B cell (primary cell): ENCODE measurements at regions not wholly inside any gene's neighbourhood (a gene's known extent, or its start where the extent isn't known, plus 50 kb on each side); places are given as distances from the start of the nearest gene placed in this dataset.

Experiments
- ATAC-seq: fragments of 200-7000 bp; cut with Tn5 transposase; one replicate; pipeline ENCODE4 v1.10.0; 2021; ENCODE audit warnings: low read depth, mild to moderate bottlenecking, moderate number of reproducible peaks, moderate library complexity
- CTCF ChIA-PET: fragments of 350-600 bp; sonication (Branson Sonifier 250); formaldehyde crosslinking; loops from one replicate; lab custom pipeline; 2021; ENCODE audit warnings: antibody characterized with exemption, inconsistent platforms; lab: Charles Lee
- POLR2A ChIA-PET: fragments of 350-600 bp; sonication (Branson Sonifier 250); formaldehyde crosslinking; loops from one replicate; lab custom pipeline; 2021; ENCODE audit warnings: antibody characterized with exemption; lab: Charles Lee
- DNase-seq: peaks from one replicate; pipeline ENCODE4 v3.0.0; 2013
- H2AFZ ChIP-seq: 2 replicates; pipeline ENCODE4 v1.6.1; 2012; ENCODE audit warnings: mild to moderate bottlenecking, low read depth, low read length; ENCODE audit not compliant: insufficient read depth, poor library complexity, severe bottlenecking
- H3K27ac ChIP-seq, 2 donors: 1 replicate in 1 of 2; 2 replicates in 1 of 2; pipeline ENCODE4 v1.5.1; 2012 to 2013; ENCODE audit warnings: low read length in 2 of 2, mild to moderate bottlenecking in 2 of 2, moderate library complexity in 1 of 2
- H3K27me3 ChIP-seq, 4 experiments: fragments of 200-600 bp in 1 of 4; sonication (generic) in 1 of 4; replicated peaks in 1 of 4; 1 replicate in 2 of 4; 2 replicates in 2 of 4; pipeline versions ENCODE4 v1.6.1 to v1.7.0; 2013 to 2016; ENCODE audit warnings: low read length in 3 of 4, mild to moderate bottlenecking in 2 of 4, mixed read lengths in 1 of 4, moderate library complexity in 1 of 4; ENCODE audit not compliant: insufficient read depth in 4 of 4, control insufficient read depth in 3 of 4; ENCODE audit errors: control extremely low read depth in 1 of 4
- H3K36me3 ChIP-seq, 2 experiments: replicated peaks in 1 of 2; 1 replicate in 1 of 2; 2 replicates in 1 of 2; pipeline versions ENCODE4 v1.6.1 to v1.7.1; 2013; ENCODE audit warnings: low read length in 1 of 2; ENCODE audit not compliant: insufficient read depth in 2 of 2, control insufficient read depth in 1 of 2; ENCODE audit errors: control extremely low read depth in 1 of 2, extremely low read depth in 1 of 2
- H3K4me1 ChIP-seq, 2 donors: fragments of 200-600 bp in 1 of 2; sonication (generic) in 1 of 2; 1 replicate in 1 of 2; 2 replicates in 1 of 2; pipeline versions ENCODE4 v1.5.1 to v1.6.1; 2013 to 2017; ENCODE audit warnings: low read length in 2 of 2; ENCODE audit not compliant: control insufficient read depth in 2 of 2, insufficient read depth in 2 of 2
- H3K4me2 ChIP-seq: replicated peaks from 2 replicates; pipeline ENCODE3; 2012; ENCODE audit warnings: mild to moderate bottlenecking, low read depth, low read length; ENCODE audit not compliant: poor library complexity, severe bottlenecking
- H3K4me3 ChIP-seq, 5 experiments: fragments of 200-600 bp in 1 of 5; sonication (generic) in 1 of 5; 1 replicate in 3 of 5; 2 replicates in 2 of 5; pipeline versions ENCODE4 v1.5.1 to v1.7.0; 2011 to 2016; ENCODE audit warnings: low read length in 4 of 5, mild to moderate bottlenecking in 4 of 5, low read depth in 2 of 5, control low read depth in 1 of 5, moderate library complexity in 1 of 5; ENCODE audit not compliant: insufficient read depth in 1 of 5; ENCODE audit errors: control extremely low read depth in 1 of 5, extremely low read depth in 1 of 5
- H3K79me2 ChIP-seq: fragments of 200-600 bp; sonication (generic); one replicate; pipeline ENCODE4 v1.6.0; 2016; ENCODE audit warnings: low read length; ENCODE audit not compliant: control insufficient read depth, insufficient read depth
- H3K9ac ChIP-seq: fragments of 200-600 bp; sonication (generic); 2 replicates; pipeline ENCODE4 v1.6.1; 2017; ENCODE audit warnings: mild to moderate bottlenecking, low read length, moderate library complexity
- H3K9me3 ChIP-seq, 3 donors: one replicate each; pipeline versions ENCODE4 v1.6.1 to v1.7.1; 2013; ENCODE audit warnings: low read length in 2 of 3; ENCODE audit not compliant: control insufficient read depth in 2 of 3, insufficient read depth in 1 of 3; ENCODE audit errors: control extremely low read depth in 1 of 3
- H4K20me1 ChIP-seq: 2 replicates; pipeline ENCODE4 v1.6.0; 2012; ENCODE audit warnings: mild to moderate bottlenecking, low read length; ENCODE audit not compliant: insufficient read depth, control insufficient read depth, poor library complexity, severe bottlenecking
- H3K27ac Mint-ChIP-seq: one replicate; pipeline ENCODE4 v1.8.0; 2021; ENCODE audit warnings: mixed read lengths
- H3K27me3 Mint-ChIP-seq: one replicate; pipeline ENCODE4 v1.8.0; 2021; ENCODE audit warnings: mixed read lengths
- H3K4me1 Mint-ChIP-seq: one replicate; pipeline ENCODE4 v1.8.0; 2021; ENCODE audit warnings: mixed read lengths
- H3K4me3 Mint-ChIP-seq: one replicate; pipeline ENCODE4 v1.8.0; 2021; ENCODE audit warnings: mixed read lengths
- H3K9me3 Mint-ChIP-seq: one replicate; pipeline ENCODE4 v1.8.0; 2022; ENCODE audit warnings: mixed read lengths; ENCODE audit not compliant: insufficient read depth
- CTCF ChIP-seq: fragments of 200-600 bp; IDR thresholded peaks from one replicate; pipeline ENCODE4 v1.8.0; 2022; ENCODE audit warnings: antibody characterized with exemption, mild to moderate bottlenecking
- EZH2 ChIP-seq: IDR thresholded peaks from 2 replicates; pipeline ENCODE4 v1.6.1; 2012; ENCODE audit warnings: borderline replicate concordance, low read depth, mild to moderate bottlenecking, moderate library complexity, low read length; ENCODE audit not compliant: insufficient read depth, poor library complexity, severe bottlenecking
- WGBS: methylation state at CpG from one replicate; pipeline ENCODE4 v1.1.5; 2013; ENCODE audit warnings: missing lambda C conversion rate; ENCODE audit not compliant: insufficient coverage; 5-methylcytosine and 5-hydroxymethylcytosine counted together
- intact Hi-C: fragments of 100-400 bp; cut with micrococcal nuclease; formaldehyde crosslinking; loops from one replicate; pipeline ENCODE4 v1.10.0; 2022

DNA sequence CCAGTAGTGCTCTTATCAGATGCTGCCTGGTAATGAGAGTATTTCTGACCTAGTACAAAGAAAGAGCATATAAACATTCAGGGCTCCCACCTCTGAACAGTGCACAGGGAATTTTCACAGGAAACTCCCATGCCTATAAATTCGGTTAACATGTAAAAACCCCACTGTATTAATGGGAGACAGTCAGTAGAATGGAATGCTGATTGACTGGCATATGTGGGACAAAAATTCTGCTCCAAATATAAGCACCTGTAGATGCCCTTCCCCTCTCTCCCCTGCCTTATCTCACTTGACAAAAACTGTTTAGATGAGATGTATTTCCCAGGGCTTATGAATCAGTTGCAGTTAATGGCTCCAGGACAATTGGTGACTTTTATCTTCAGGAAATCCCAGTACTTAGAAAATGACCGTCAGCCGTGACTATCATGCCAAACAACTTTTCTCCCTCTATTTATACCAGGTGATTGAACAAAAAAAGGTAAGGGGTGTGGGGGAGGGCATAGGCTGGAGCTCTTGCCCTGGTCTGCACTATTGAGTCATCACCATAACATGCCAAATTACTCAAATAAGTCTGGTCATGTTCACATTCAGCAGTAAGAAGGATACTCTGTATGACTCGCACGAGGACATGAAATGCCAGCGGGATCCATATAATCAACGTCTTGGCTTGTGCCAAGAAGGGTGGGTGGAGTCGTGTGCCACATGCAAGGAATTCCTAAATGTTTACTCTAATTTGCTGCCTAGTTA lies 176.4 kb upstream of the BMP2 start:
- ChIA-PET CTCF (no interaction called here), POLR2A (no interaction called here)
- Histone ChIP-seq H3K27ac (no peak overlapping the region), H4K20me1 (no peaks in the 10 kb centered on the region), H3K27me3 (no peaks in the 10 kb centered on the region), H2AFZ (no peak overlapping the region), H3K4me2 (no peak overlapping the region), H3K4me1 (no peaks in the 10 kb centered on the region), H3K9ac (no peak overlapping the region), H3K36me3 (no peaks in the 10 kb centered on the region), H3K4me3 (no peak overlapping the region), H3K79me2 (no peaks in the 10 kb centered on the region), H3K9me3 (no peaks in the 10 kb centered on the region)
- TF ChIP-seq CTCF (no peak), EZH2 (no peak)
- Mint-ChIP-seq H3K27me3 (no peaks in the 10 kb centered on the region), H3K4me1 (no peaks in the 10 kb centered on the region), H3K27ac (no peak overlapping the region), H3K9me3 (no peaks in the 10 kb centered on the region), H3K4me3 (no peak overlapping the region)
- ATAC-seq (no peak), DNase-seq (no peak)
- 94% methylated on average over 3 of the region's 8 CpGs for WGBS
- intact Hi-C loops, result no loop called here

- intact Hi-C loops, result no loop called here
- Histone ChIP-seq H3K4me2 (no peak overlapping the region), H4K20me1 (no peaks in the 10 kb centered on the region), H3K9ac (no peak overlapping the region), H3K79me2 (no peaks in the 10 kb centered on the region), H3K9me3 (no peaks in the 10 kb centered on the region), H3K27me3 (no peaks in the 10 kb centered on the region), H2AFZ (no peak overlapping the region), H3K4me1 (no peaks in the 10 kb centered on the region), H3K36me3 (no peaks in the 10 kb centered on the region), H3K27ac (no peak overlapping the region), H3K4me3 (no peak overlapping the region)
- Mint-ChIP-seq H3K27me3 (no peaks in the 10 kb centered on the region), H3K27ac (no peak overlapping the region), H3K9me3 (no peaks in the 10 kb centered on the region), H3K4me1 (no peaks in the 10 kb centered on the region), H3K4me3 (no peak overlapping the region)
- CTCF ChIA-PET, result interaction anchor here (1.2 kb wide), 1 partner anchor 8 kb away, joined by 4 read pairs; no protein-coding TSS in a partner anchor
- ATAC-seq (no peak), DNase-seq (no peak)
- no peak for TF ChIP-seq EZH2
- TF ChIP-seq CTCF, result no peak
- POLR2A ChIA-PET, result no interaction called here
- no CpG with 5 or more reads among the region's 2 CpGs for WGBS
Measured at GRCh38 chr20:6588296-6588695, 179.2 kb upstream of the BMP2 start.
